Adrenal gland (tissue), 9 donors: ENCODE measurements at regions not wholly inside any gene's neighbourhood (a gene's known extent, or its start where the extent isn't known, plus 50 kb on each side); places are given as distances from the start of the nearest gene placed in this dataset.

Experiments
- DNase-seq, 7 donors: peaks; one replicate each; pipeline ENCODE4 v3.0.0-alpha.2; 2019 to 2020
- H3K27ac ChIP-seq, 5 donors: fragments of 200-600 bp; sonication (generic) in 4 of 5; 1 replicate in 3 of 5; 2 replicates in 2 of 5; pipeline versions ENCODE4 v1.5.1 to v1.8.0; 2016 to 2020; ENCODE audit warnings: mild to moderate bottlenecking in 1 of 5
- H3K27me3 ChIP-seq: fragments of 200-600 bp; 2 replicates; pipeline ENCODE4 v1.8.0; 2021
- H3K36me3 ChIP-seq, 2 donors: fragments of 200-600 bp; replicated peaks in 1 of 2; 1 replicate in 1 of 2; 2 replicates in 1 of 2; pipeline versions ENCODE4 v1.5.1 to v1.8.0; 2018 to 2022
- H3K4me1 ChIP-seq, 2 donors: fragments of 200-600 bp; replicated peaks in 1 of 2; 1 replicate in 1 of 2; 2 replicates in 1 of 2; pipeline versions ENCODE4 v1.5.1 to v1.8.0; 2018 to 2021
- H3K4me3 ChIP-seq, 4 donors: fragments of 200-600 bp; sonication (generic) in 3 of 4; one replicate each; pipeline ENCODE4 v1.5.1; 2016 to 2018
- H3K9me3 ChIP-seq, 3 donors: fragments of 200-600 bp; sonication (generic) in 1 of 3; replicated peaks in 1 of 3; 1 replicate in 2 of 3; 2 replicates in 1 of 3; pipeline versions ENCODE4 v1.5.1 to v1.8.0; 2016 to 2021
- CTCF ChIP-seq, 6 experiments: fragments of 450-650 bp in 4 of 6; fragments of 200-600 bp in 2 of 6; sonication (generic) in 1 of 6; IDR thresholded peaks; 1 replicate in 5 of 6; 2 replicates in 1 of 6; pipeline versions ENCODE4 v1.5.1 to v1.8.0; 2016 to 2021; ENCODE audit warnings: antibody characterized with exemption in 6 of 6, mild to moderate bottlenecking in 2 of 6, moderate library complexity in 1 of 6
- POLR2A ChIP-seq, 2 donors: fragments of 450-650 bp; IDR thresholded peaks; one replicate each; pipeline ENCODE4 v1.6.1; 2017; ENCODE audit warnings: antibody characterized with exemption in 2 of 2, mild to moderate bottlenecking in 2 of 2, moderate library complexity in 1 of 2
- WGBS, 4 donors: extraction: QIAGEN DNeasy Blood & Tissue Kit in 2 of 4; methylation state at CpG; one replicate each; pipeline versions ENCODE4 v1.1.5 to v1.1.7; 2013 to 2017; 5-methylcytosine and 5-hydroxymethylcytosine counted together
- intact Hi-C, 2 donors: fragments of 100-400 bp; cut with DNase I; formaldehyde crosslinking; loops; one replicate each; pipeline versions ENCODE4 v1.14.1 to v1.15.0; 2022 to 2023
- donor health status: healthy with polysubstance abuse.
- donor health status: Bipolar disorder and iron deficiency.
- donor health status: DM: yes; HTN: yes; CAD: no.
- donor health status: DM: no; HTN: no; CAD: no.
- donor health status: DM: no; HTN: no; CAD: no.

DNA sequence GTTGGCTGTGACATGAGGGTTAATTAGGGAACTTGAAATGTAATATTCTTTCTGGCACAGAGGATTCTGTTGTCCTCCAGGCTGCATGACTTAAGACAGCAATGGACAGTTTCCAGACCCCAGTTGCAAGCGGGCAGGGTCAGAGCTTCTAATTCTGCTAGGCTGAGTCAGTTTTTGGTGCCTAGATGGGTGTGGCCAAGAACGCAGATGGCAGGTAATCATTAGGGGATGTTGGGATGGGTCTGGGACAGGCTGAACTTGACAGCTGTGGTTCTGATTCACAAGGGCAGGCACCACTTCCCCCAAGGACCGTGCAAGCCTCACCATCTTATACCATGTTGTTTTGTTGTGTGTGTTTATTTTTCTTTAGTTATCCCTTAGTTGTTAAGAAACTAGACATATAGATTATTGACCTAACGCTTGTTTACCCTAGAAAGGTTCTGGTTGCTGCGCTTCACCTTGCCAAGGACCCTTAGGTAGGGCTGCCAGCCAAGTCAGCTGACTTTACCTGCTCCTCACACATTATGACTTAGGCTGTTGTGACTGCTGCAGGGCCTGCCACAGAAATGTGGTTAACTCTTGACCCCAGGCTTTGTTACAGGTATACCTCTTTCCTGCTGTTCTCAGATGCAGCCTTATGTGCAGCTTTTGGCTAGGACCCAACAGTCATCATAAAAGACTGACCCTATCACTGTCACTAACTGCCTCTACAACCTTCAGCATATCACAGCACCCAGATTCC is 117.7 kb upstream of the KLF12 start:
- no peak overlapping the region for H3K4me3 ChIP-seq
- DNase-seq: no peak
- H3K27ac ChIP-seq: no peak overlapping the region
- H3K9me3 ChIP-seq: no peaks in the 10 kb centered on the region
- no peaks in the 10 kb centered on the region for H3K4me1 ChIP-seq
- no peaks in the 10 kb centered on the region for H3K27me3 ChIP-seq
- intact Hi-C loops: no loop called here
- WGBS, 4 donors: 80 to 82% (median 80%) methylated on average over 5 of the region's 5 CpGs
- H3K36me3 ChIP-seq: no peaks in the 10 kb centered on the region
- TF ChIP-seq POLR2A (IDR thresholded peaks at IDR 0.05) (no peak), CTCF (IDR thresholded peaks at IDR 0.05) (no peak)

GRCh38 chr13:74250738-74251190 is 116.6 kb upstream of the KLF12 start:
- no peak for DNase-seq
- no peaks in the 10 kb centered on the region for H3K9me3 ChIP-seq
- no peak for TF ChIP-seq CTCF (IDR thresholded peaks at IDR 0.05)
- no peak for TF ChIP-seq POLR2A (IDR thresholded peaks at IDR 0.05)
- 25 to 53% (median 41%) methylated on average over 2 of the region's 2 CpGs for WGBS, 4 donors
- no peaks in the 10 kb centered on the region for H3K27me3 ChIP-seq
- no peak overlapping the region for H3K4me3 ChIP-seq
- H3K36me3 ChIP-seq: no peaks in the 10 kb centered on the region
- no peak overlapping the region for H3K27ac ChIP-seq
- intact Hi-C loops: no loop called here
- no peaks in the 10 kb centered on the region for H3K4me1 ChIP-seq

GRCh38 chr13:74248477-74248876 is 114.3 kb upstream of the KLF12 start:
- no peaks in the 10 kb centered on the region for H3K9me3 ChIP-seq
- H3K27ac ChIP-seq: no peak overlapping the region
- H3K4me3 ChIP-seq: no peak overlapping the region
- intact Hi-C loops: no loop called here
- no peaks in the 10 kb centered on the region for H3K4me1 ChIP-seq
- no peak for DNase-seq
- no peaks in the 10 kb centered on the region for H3K36me3 ChIP-seq
- H3K27me3 ChIP-seq: no peaks in the 10 kb centered on the region
- 88 to 96% (median 92%) methylated on average over 4 of the region's 4 CpGs for WGBS, 4 donors
- TF ChIP-seq CTCF (IDR thresholded peaks at IDR 0.05): no peak

- no peaks in the 10 kb centered on the region for H3K4me1 ChIP-seq
- no peaks in the 10 kb centered on the region for H3K27me3 ChIP-seq
- H3K4me3 ChIP-seq: no peak overlapping the region
- H3K36me3 ChIP-seq: no peaks in the 10 kb centered on the region
- no peak overlapping the region for H3K27ac ChIP-seq
- WGBS, 4 donors: 36 to 58% (median 45%) methylated on average over 7 to 8 of the region's 8 CpGs
- TF ChIP-seq POLR2A (IDR thresholded peaks at IDR 0.05) (no peak), CTCF (IDR thresholded peaks at IDR 0.05) (no peak)
- intact Hi-C loops: no loop called here
- DNase-seq: peak in 1 of 7 donors; percentile 2
- no peaks in the 10 kb centered on the region for H3K9me3 ChIP-seq
Measured at GRCh38 chr13:74246487-74246886, 112.3 kb upstream of the KLF12 start.
